ENCODE measurements at regions not wholly inside any gene's neighbourhood (a gene's known extent, or its start where the extent isn't known, plus 50 kb on each side); places are given as distances from the start of the nearest gene placed in this dataset.

GRCh38 chr9:89848060-89849040 lies 243.5 kb downstream of the GADD45G start:
- Histone ChIP-seq H3K4me2 (replicated peaks; ENCODE audit: extremely low read depth, low read length, poor library complexity, severe bottlenecking) (no peak overlapping the region), H3K9ac (ENCODE audit: insufficient read depth, low read length, poor library complexity, severe bottlenecking) (no peak overlapping the region), H3K79me2 (ENCODE audit: insufficient read depth, low read length) (no peaks in the 10 kb centered on the region), H4K20me1 (ENCODE audit: insufficient read depth, low read length) (no peaks in the 10 kb centered on the region), H3K36me3 (replicated peaks in 1 of 2; ENCODE audit: control insufficient read depth in 1 of 2, insufficient read depth in 2 of 2, low read length in 2 of 2) (no peaks in the 10 kb centered on the region), H3K4me1 (ENCODE audit: control insufficient read depth in 1 of 2, insufficient read depth in 2 of 2, low read length in 2 of 2) (no peaks in the 10 kb centered on the region), H3K27ac (ENCODE audit: low read depth in 1 of 2, low read length in 2 of 2) (no peak overlapping the region), H3K27me3 (ENCODE audit: control insufficient read depth in 2 of 2, insufficient read depth in 2 of 2, low read length in 2 of 2) (no peaks in the 10 kb centered on the region), H3K4me3 (replicated peaks in 1 of 3; ENCODE audit: low read depth in 2 of 3, low read length in 3 of 3) (no peak overlapping the region), H2AFZ (ENCODE audit: insufficient read depth, low read depth, low read length, poor library complexity, severe bottlenecking) (no peak overlapping the region), H3K9me3 (replicated peaks in 1 of 2; ENCODE audit: control insufficient read depth in 1 of 2, insufficient read depth in 1 of 2, low read length in 2 of 2) (no peaks in the 10 kb centered on the region)
- 87% methylated on average over 17 of the region's 20 CpGs for WGBS (ENCODE audit: insufficient coverage)
- H3K4me3 Mint-ChIP-seq, result no peak overlapping the region
- no peaks in the 10 kb centered on the region for H3K36me3 Mint-ChIP-seq
- H3K27me3 Mint-ChIP-seq (ENCODE audit: low read depth in 3 of 3), result peaks cover 2 to 6% (median 4%) of the 10 kb centered on the region in 3 donors
- intact Hi-C loops (cut with micrococcal nuclease), result no loop called here
- H3K9me3 Mint-ChIP-seq, result no peaks in the 10 kb centered on the region
- H3K4me1 Mint-ChIP-seq, result peaks cover under 1% of the 10 kb centered on the region
- TF ChIP-seq CTCF (IDR thresholded peaks at IDR 0.05), result no peak
- no peak overlapping the region for H3K27ac Mint-ChIP-seq
- DNase-seq, result no peak

GRCh38 chr9:89849096-89849495 lies 244.3 kb downstream of the GADD45G start:
- no peaks in the 10 kb centered on the region for H3K4me1 ChIP-seq (ENCODE audit: control insufficient read depth in 1 of 2, insufficient read depth in 2 of 2, low read length in 2 of 2)
- H3K36me3 ChIP-seq (replicated peaks in 1 of 2; ENCODE audit: control insufficient read depth in 1 of 2, insufficient read depth in 2 of 2, low read length in 2 of 2), result no peaks in the 10 kb centered on the region
- H3K4me3 ChIP-seq (replicated peaks in 1 of 3; ENCODE audit: low read depth in 2 of 3, low read length in 3 of 3), result no peak overlapping the region
- H3K9me3 ChIP-seq (replicated peaks in 1 of 2; ENCODE audit: control insufficient read depth in 1 of 2, insufficient read depth in 1 of 2, low read length in 2 of 2), result no peaks in the 10 kb centered on the region
- Mint-ChIP-seq H3K9me3 (no peaks in the 10 kb centered on the region), H3K27ac (no peak overlapping the region), H3K4me3 (no peak overlapping the region), H3K4me1 (no peaks in the 10 kb centered on the region), H3K36me3 (no peaks in the 10 kb centered on the region), H3K27me3 (ENCODE audit: low read depth in 3 of 3) (peaks cover 3 to 9% (median 4%) of the 10 kb centered on the region in 3 donors)
- DNase-seq, result no peak
- no peak overlapping the region for H2AFZ ChIP-seq (ENCODE audit: insufficient read depth, low read depth, low read length, poor library complexity, severe bottlenecking)
- no peaks in the 10 kb centered on the region for H3K27me3 ChIP-seq (ENCODE audit: control insufficient read depth in 2 of 2, insufficient read depth in 2 of 2, low read length in 2 of 2)
- no peak overlapping the region for H3K27ac ChIP-seq (ENCODE audit: low read depth in 1 of 2, low read length in 2 of 2)
- intact Hi-C loops (cut with micrococcal nuclease), result no loop called here
- no peak overlapping the region for H3K4me2 ChIP-seq (replicated peaks; ENCODE audit: extremely low read depth, low read length, poor library complexity, severe bottlenecking)
- H3K79me2 ChIP-seq (ENCODE audit: insufficient read depth, low read length), result no peaks in the 10 kb centered on the region
- no peak for TF ChIP-seq CTCF (IDR thresholded peaks at IDR 0.05)
- H4K20me1 ChIP-seq (ENCODE audit: insufficient read depth, low read length), result no peaks in the 10 kb centered on the region
- 73% methylated on average over 4 of the region's 5 CpGs for WGBS (ENCODE audit: insufficient coverage)
- no peak overlapping the region for H3K9ac ChIP-seq (ENCODE audit: insufficient read depth, low read length, poor library complexity, severe bottlenecking)
